Endothelial cell of umbilical vein (primary cell): ENCODE measurements at regions not wholly inside any gene's neighbourhood (a gene's known extent, or its start where the extent isn't known, plus 50 kb on each side); places are given as distances from the start of the nearest gene placed in this dataset.

Experiments
- BruUV-seq: library from RNA; stranded (reverse); fragments of 400-500 nt; replicated peaks from 2 replicates; lab custom pipeline; 2021; lab: Mats Ljungman, UMichigan
- CTCF ChIA-PET: fragments of 300-600, 350-600 bp; sonication (Branson Sonifier 250); formaldehyde crosslinking; loops from one replicate; lab custom pipeline; 2021; ENCODE audit warnings: antibody characterized with exemption, inconsistent platforms; lab: Charles Lee
- POLR2A ChIA-PET: fragments of 300-600, 350-600 bp; sonication (Branson Sonifier 250); formaldehyde crosslinking; loops from one replicate; lab custom pipeline; 2021; ENCODE audit warnings: antibody characterized with exemption, inconsistent platforms; lab: Charles Lee
- DNase-seq: peaks from one replicate; pipeline ENCODE4 v3.0.0-alpha.2; 2011; ENCODE audit warnings: low read depth, low spot score
- FAIRE-seq: peaks from 2 replicates; lab custom pipeline; 2011; peaks lifted over from hg19 to GRCh38; lab: Jason Lieb, UNC
- H2AFZ ChIP-seq: 2 replicates; pipeline ENCODE4 v1.6.0; 2012; ENCODE audit warnings: low read depth, low read length, control low read depth, inconsistent platforms
- H3K27ac ChIP-seq: 2 replicates; pipeline ENCODE4 v1.5.1; 2011; ENCODE audit warnings: low read depth, mild to moderate bottlenecking, control low read depth, low read length, moderate library complexity; ENCODE audit not compliant: insufficient read depth
- H3K27me3 ChIP-seq, 2 experiments: 2 replicates each; pipeline versions ENCODE4 v1.6.0 to v1.6.1; 2011; ENCODE audit warnings: low read length in 2 of 2, mixed read lengths in 1 of 2; ENCODE audit not compliant: control insufficient read depth in 2 of 2, insufficient read depth in 2 of 2
- H3K36me3 ChIP-seq, 2 experiments: 2 replicates in 1 of 2; 3 replicates in 1 of 2; pipeline ENCODE4 v1.5.1; 2011; ENCODE audit warnings: low read length in 2 of 2, mild to moderate bottlenecking in 1 of 2, moderate library complexity in 1 of 2; ENCODE audit not compliant: control insufficient read depth in 2 of 2, insufficient read depth in 2 of 2; ENCODE audit errors: extremely low read depth in 1 of 2
- H3K4me1 ChIP-seq: 3 replicates; pipeline ENCODE4 v1.5.1; 2011; ENCODE audit warnings: mild to moderate bottlenecking, low read length; ENCODE audit not compliant: control insufficient read depth, insufficient read depth; ENCODE audit errors: extremely low read depth
- H3K4me2 ChIP-seq: 2 replicates; pipeline ENCODE4 v1.6.1; 2011; ENCODE audit warnings: low read length, control low read depth, mixed read lengths; ENCODE audit not compliant: insufficient read depth
- H3K4me3 ChIP-seq, 3 experiments: fragments of 200-600 bp in 1 of 3; sonication (generic), shearing (Covaris generic) in 1 of 3; replicated peaks in 1 of 3; 2 replicates each; pipeline ENCODE4 v1.5.1; 2011 to 2016; ENCODE audit warnings: control low read depth in 3 of 3, low read length in 3 of 3, mild to moderate bottlenecking in 2 of 3, inconsistent platforms in 1 of 3, low read depth in 1 of 3, moderate library complexity in 1 of 3; ENCODE audit not compliant: insufficient read depth in 1 of 3
- H3K79me2 ChIP-seq: 2 replicates; pipeline ENCODE4 v1.6.0; 2012; ENCODE audit warnings: low read length, inconsistent platforms; ENCODE audit not compliant: control insufficient read depth, insufficient read depth
- H3K9ac ChIP-seq: replicated peaks from 2 replicates; pipeline ENCODE3; 2011; ENCODE audit warnings: low read length, control low read depth; ENCODE audit not compliant: insufficient read depth; ENCODE audit errors: extremely low read depth
- H3K9me1 ChIP-seq: replicated peaks from 3 replicates; pipeline ENCODE4 v1.6.0; 2011; ENCODE audit warnings: mild to moderate bottlenecking, low read length; ENCODE audit not compliant: control insufficient read depth, insufficient read depth; ENCODE audit errors: extremely low read depth
- H3K9me3 ChIP-seq: replicated peaks from 2 replicates; pipeline ENCODE4 v1.5.1; 2012; ENCODE audit warnings: low read length, inconsistent platforms; ENCODE audit not compliant: control insufficient read depth, insufficient read depth
- H4K20me1 ChIP-seq: replicated peaks from 2 replicates; pipeline ENCODE3; 2011; ENCODE audit warnings: mild to moderate bottlenecking, low read length; ENCODE audit not compliant: control insufficient read depth, insufficient read depth; ENCODE audit errors: extremely low read depth
- EZH2 ChIP-seq: IDR thresholded peaks from 2 replicates; pipeline ENCODE4 v1.6.1; 2012; ENCODE audit warnings: borderline replicate concordance, low read depth, mild to moderate bottlenecking, moderate library complexity, low read length, inconsistent platforms; ENCODE audit not compliant: severe bottlenecking
- FOS ChIP-seq: IDR thresholded peaks from 2 replicates; pipeline ENCODE4 v1.6.1; 2011; ENCODE audit warnings: mild to moderate bottlenecking, low read length, moderate library complexity, borderline replicate concordance; ENCODE audit not compliant: insufficient read depth
- GATA2 ChIP-seq: IDR thresholded peaks from 2 replicates; pipeline ENCODE4 v1.7.0; 2011; ENCODE audit warnings: low read depth, mild to moderate bottlenecking, moderate library complexity, mixed read lengths, low read length; ENCODE audit not compliant: insufficient read length, insufficient read depth
- JUN ChIP-seq: IDR thresholded peaks from 2 replicates; pipeline ENCODE4 v1.6.1; 2011; ENCODE audit warnings: borderline replicate concordance, low read depth; ENCODE audit not compliant: insufficient read length, insufficient read depth
- MYC ChIP-seq: IDR thresholded peaks from one replicate; pipeline ENCODE4 v1.6.1; 2011; ENCODE audit warnings: mild to moderate bottlenecking, low read depth, low read length
- POLR2A ChIP-seq: IDR thresholded peaks from 2 replicates; pipeline ENCODE4 v1.6.1; 2012; ENCODE audit warnings: low read depth, mild to moderate bottlenecking, control low read depth, low read length
- POLR2AphosphoS5 ChIP-seq: IDR thresholded peaks from 2 replicates; pipeline ENCODE4 v1.6.1; 2012; ENCODE audit warnings: low read depth, mild to moderate bottlenecking, control low read depth, low read length, moderate library complexity; ENCODE audit not compliant: insufficient read depth
- dilution Hi-C: fragments of 300-500 bp; cut with MboI; formaldehyde crosslinking; loops from one replicate; pipeline ENCODE4 v1.15.0; 2019; ENCODE audit warnings: low sequenced_read_pairs; ENCODE audit not compliant: extremely low pct_ligation_motif_present
- intact Hi-C: fragments of 100-400 bp; cut with micrococcal nuclease; formaldehyde crosslinking; loops from one replicate; pipeline ENCODE4 v1.10.0; 2022
- TF ChIP-seq, protein P1 (sequence below), 2 donors: IDR thresholded peaks; 1 replicate in 1 of 2; 2 replicates in 1 of 2; pipeline ENCODE4 v1.5.1; 2011; ENCODE audit warnings: low read length in 2 of 2, mild to moderate bottlenecking in 2 of 2, moderate library complexity in 2 of 2, control low read depth in 1 of 2, inconsistent platforms in 1 of 2, low read depth in 1 of 2; ENCODE audit not compliant: insufficient read depth in 1 of 2; ENCODE audit errors: extremely low read depth in 1 of 2
- TF ChIP-seq, protein P2 (sequence below): IDR thresholded peaks from 2 replicates; pipeline ENCODE4 v1.6.1; 2011; ENCODE audit not compliant: insufficient read depth, insufficient read length

DNA sequence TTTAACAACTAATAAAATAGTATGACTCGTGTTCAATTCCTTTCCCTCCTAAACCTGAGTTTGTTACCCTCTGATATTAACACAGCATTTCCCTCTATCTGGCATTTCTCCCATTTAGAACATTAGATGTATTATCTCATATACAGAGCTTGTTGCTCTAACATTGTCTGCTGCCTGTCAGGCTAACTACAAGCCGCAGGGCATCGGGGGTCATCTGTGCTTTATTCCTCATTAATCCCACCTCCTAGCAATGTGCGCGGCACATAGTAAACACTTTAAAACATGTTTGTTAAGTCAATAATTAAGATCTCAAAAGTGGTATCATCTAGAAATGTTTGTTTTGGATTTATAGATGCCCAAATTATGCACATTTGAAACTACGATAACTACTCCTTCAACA is 52.9 kb upstream of the NEBL start:
- Histone ChIP-seq H3K9me1 (no peaks in the 10 kb centered on the region), H3K27ac (no peak overlapping the region), H3K4me2 (no peak overlapping the region), H3K27me3 (no peaks in the 10 kb centered on the region), H2AFZ (no peak overlapping the region), H3K79me2 (no peaks in the 10 kb centered on the region), H4K20me1 (no peaks in the 10 kb centered on the region), H3K9ac (no peak overlapping the region), H3K4me3 (no peak overlapping the region), H3K4me1 (no peaks in the 10 kb centered on the region), H3K36me3 (no peaks in the 10 kb centered on the region), H3K9me3 (no peaks in the 10 kb centered on the region)
- TF ChIP-seq GATA2 (no peak), MYC (no peak), POLR2AphosphoS5 (no peak), JUN (no peak), POLR2A (no peak), FOS (no peak), EZH2 (no peak)
- TF ChIP-seq, protein P1, sequence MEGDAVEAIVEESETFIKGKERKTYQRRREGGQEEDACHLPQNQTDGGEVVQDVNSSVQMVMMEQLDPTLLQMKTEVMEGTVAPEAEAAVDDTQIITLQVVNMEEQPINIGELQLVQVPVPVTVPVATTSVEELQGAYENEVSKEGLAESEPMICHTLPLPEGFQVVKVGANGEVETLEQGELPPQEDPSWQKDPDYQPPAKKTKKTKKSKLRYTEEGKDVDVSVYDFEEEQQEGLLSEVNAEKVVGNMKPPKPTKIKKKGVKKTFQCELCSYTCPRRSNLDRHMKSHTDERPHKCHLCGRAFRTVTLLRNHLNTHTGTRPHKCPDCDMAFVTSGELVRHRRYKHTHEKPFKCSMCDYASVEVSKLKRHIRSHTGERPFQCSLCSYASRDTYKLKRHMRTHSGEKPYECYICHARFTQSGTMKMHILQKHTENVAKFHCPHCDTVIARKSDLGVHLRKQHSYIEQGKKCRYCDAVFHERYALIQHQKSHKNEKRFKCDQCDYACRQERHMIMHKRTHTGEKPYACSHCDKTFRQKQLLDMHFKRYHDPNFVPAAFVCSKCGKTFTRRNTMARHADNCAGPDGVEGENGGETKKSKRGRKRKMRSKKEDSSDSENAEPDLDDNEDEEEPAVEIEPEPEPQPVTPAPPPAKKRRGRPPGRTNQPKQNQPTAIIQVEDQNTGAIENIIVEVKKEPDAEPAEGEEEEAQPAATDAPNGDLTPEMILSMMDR (IDR thresholded peaks at IDR 0.05; ENCODE audit: extremely low read depth in 1 of 2, insufficient read depth in 1 of 2, low read depth in 1 of 2, low read length in 2 of 2): no peak
- TF ChIP-seq, protein P2, sequence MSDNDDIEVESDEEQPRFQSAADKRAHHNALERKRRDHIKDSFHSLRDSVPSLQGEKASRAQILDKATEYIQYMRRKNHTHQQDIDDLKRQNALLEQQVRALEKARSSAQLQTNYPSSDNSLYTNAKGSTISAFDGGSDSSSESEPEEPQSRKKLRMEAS: no peak
- no peak for FAIRE-seq
- no peak for DNase-seq
- ChIA-PET CTCF (no interaction called here), POLR2A (no interaction called here)
- intact Hi-C loops: no loop called here
- dilution Hi-C loops: no loop called here
- no TSS peak for BruUV-seq
